GM12874 (cell line): ENCODE measurements at regions not wholly inside any gene's neighbourhood (a gene's known extent, or its start where the extent isn't known, plus 50 kb on each side); places are given as distances from the start of the nearest gene placed in this dataset.

Experiments used
- CTCF ChIP-seq: IDR thresholded peaks from 2 replicates; pipeline ENCODE4 v1.5.1; 2011; ENCODE audit warnings: low read depth, mild to moderate bottlenecking, control low read depth, low read length, moderate library complexity; ENCODE audit not compliant: insufficient read depth

- TF ChIP-seq CTCF = no peak
Measured at GRCh38 chr6:125380474-125380873, 78.7 kb upstream of the HDDC2 start.

- no peak for TF ChIP-seq CTCF
Measured at GRCh38 chr6:125392682-125393081, 90.9 kb upstream of the HDDC2 start.

- TF ChIP-seq CTCF = no peak
Measured at GRCh38 chr6:125393449-125393858, 91.7 kb upstream of the HDDC2 start.

- no peak for TF ChIP-seq CTCF
Measured at GRCh38 chr6:125406741-125407140, 105.0 kb upstream of the HDDC2 start.

GRCh38 chr6:125414507-125414906, 112.7 kb upstream of the HDDC2 start:
- no peak for TF ChIP-seq CTCF

- TF ChIP-seq CTCF = no peak
Measured at GRCh38 chr6:125415913-125416312, 114.1 kb upstream of the HDDC2 start.

GRCh38 chr6:125421836-125422235, 120.1 kb upstream of the HDDC2 start:
- TF ChIP-seq CTCF = no peak

GRCh38 chr6:125423047-125423446, 121.3 kb upstream of the HDDC2 start:
- TF ChIP-seq CTCF = no peak
